KOPT-K1 (cell line): ENCODE measurements at regions not wholly inside any gene's neighbourhood (a gene's known extent, or its start where the extent isn't known, plus 50 kb on each side); places are given as distances from the start of the nearest gene placed in this dataset.

ENCODE experiments used
- H3K27ac ChIP-seq: fragments of 200-600 bp; sonication (generic); 2 replicates; pipeline ENCODE4 v1.5.1; 2016; ENCODE audit warnings: antibody characterized with exemption, mild to moderate bottlenecking, low read depth, low read length; ENCODE audit not compliant: poor library complexity, severe bottlenecking
- H3K36me3 ChIP-seq: fragments of 200-600 bp; sonication (generic); 2 replicates; pipeline ENCODE4 v1.5.1; 2017; ENCODE audit warnings: antibody characterized with exemption, mild to moderate bottlenecking, low read length, moderate library complexity; ENCODE audit not compliant: insufficient read depth
- H3K9me3 ChIP-seq: fragments of 200-600 bp; sonication (generic); 2 replicates; pipeline ENCODE4 v1.5.1; 2017; ENCODE audit warnings: antibody characterized with exemption, low read length, mild to moderate bottlenecking; ENCODE audit not compliant: insufficient read depth, poor library complexity, severe bottlenecking

DNA sequence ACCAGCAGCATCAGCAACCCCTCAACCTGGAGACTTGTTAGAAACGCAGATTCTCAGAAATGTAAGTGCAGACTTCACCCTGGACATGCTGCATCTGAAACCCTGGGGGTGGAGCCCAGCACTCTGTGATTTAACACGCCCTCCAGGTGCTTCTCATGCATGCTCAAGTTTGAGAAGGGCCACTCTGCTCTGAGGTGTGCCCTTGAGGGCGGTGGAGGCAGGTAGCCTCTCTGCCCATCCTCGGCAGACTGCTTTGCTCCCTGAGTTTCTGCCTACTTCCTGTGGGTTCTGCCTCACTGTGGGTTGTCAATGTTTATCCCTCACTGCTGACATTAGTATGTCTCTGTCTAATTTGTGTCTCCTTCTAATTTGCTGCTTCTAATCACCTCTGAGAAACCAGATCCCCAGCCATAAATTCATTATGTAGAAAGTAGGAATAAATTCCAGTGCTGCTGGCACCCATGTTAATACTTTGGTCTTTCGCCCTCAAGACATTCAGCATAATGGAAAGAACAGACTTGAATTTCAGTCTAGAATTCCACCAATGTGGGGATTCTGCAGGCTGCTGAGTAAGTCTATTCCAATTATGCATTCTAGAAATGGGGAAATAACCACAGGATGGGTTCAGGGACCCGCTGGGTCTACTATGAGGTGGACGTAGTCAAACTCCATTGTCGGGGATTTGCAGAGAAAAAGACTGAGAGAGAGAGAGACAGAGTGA lies 51.3 kb upstream of the CYSLTR2 start:
- Histone ChIP-seq H3K9me3 (peaks cover 20% of the 10 kb centered on the region), H3K27ac (no peak overlapping the region), H3K36me3 (no peaks in the 10 kb centered on the region)

DNA sequence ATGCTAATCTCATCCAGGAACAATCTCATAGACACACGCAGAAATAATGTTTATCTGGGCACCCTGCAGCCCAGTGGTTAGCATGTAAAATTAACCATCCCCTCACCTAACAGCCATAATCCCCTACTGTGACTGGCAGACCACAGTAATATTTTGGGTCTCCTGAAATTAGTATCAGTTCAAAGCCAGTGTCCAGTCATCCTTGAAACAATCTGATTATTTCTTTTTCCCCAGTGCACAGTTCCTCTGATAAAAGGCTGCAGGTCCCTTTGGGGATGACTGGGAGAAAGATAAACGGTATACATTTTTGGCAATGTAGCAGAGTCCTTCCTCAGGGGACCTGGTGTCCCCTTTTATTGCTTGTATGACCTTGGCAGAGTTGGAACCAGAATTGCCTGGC lies 50.4 kb upstream of the CYSLTR2 start:
- Histone ChIP-seq H3K27ac (no peak overlapping the region), H3K9me3 (peaks cover 28% of the 10 kb centered on the region), H3K36me3 (no peaks in the 10 kb centered on the region)
